ENCODE measurements at regions not wholly inside any gene's neighbourhood (a gene's known extent, or its start where the extent isn't known, plus 50 kb on each side); places are given as distances from the start of the nearest gene placed in this dataset.

DNA sequence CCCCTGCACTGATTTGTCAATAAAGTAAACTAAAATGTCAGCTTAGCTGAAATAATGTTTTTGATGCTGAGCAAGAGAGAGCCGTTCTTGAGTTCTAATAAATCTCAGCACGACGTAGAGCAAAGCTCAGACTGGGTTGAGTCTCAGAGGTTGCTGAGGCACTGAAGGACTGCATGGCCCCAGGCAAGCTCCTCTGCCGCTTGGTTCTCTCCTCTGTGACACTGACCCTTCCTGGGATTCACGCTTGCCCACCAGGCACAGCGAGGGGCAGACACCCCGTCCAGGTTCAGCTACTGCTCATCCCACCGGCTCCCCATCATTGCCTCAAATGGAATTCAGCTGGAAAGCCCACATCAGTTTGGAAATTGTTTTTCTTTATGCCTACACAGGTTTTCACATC, 129.8 kb downstream of the IRX2 start:
- Histone ChIP-seq H3K27ac (ENCODE audit: low read depth in 1 of 2, low read length in 1 of 2) (no peak overlapping the region), H3K36me3 (ENCODE audit: control insufficient read depth in 2 of 2, insufficient read depth in 2 of 2, low read length in 1 of 2) (no peaks in the 10 kb centered on the region), H3K27me3 (ENCODE audit: control insufficient read depth in 2 of 2, insufficient read depth in 1 of 2, low read length in 1 of 2) (no peaks in the 10 kb centered on the region), H3K4me1 (ENCODE audit: control insufficient read depth in 2 of 2, insufficient read depth in 2 of 2, low read length in 2 of 2) (no peaks in the 10 kb centered on the region), H3K9me3 (ENCODE audit: control insufficient read depth in 2 of 2, insufficient read depth in 1 of 2, low read length in 1 of 2) (no peaks in the 10 kb centered on the region), H3K4me3 (ENCODE audit: low read length in 2 of 2) (no peak overlapping the region)
- no peak for DNase-seq (ENCODE audit: low read depth in 6 of 9, low spot score in 9 of 9)
- 91% methylated on average over 8 of the region's 8 CpGs for WGBS

DNA sequence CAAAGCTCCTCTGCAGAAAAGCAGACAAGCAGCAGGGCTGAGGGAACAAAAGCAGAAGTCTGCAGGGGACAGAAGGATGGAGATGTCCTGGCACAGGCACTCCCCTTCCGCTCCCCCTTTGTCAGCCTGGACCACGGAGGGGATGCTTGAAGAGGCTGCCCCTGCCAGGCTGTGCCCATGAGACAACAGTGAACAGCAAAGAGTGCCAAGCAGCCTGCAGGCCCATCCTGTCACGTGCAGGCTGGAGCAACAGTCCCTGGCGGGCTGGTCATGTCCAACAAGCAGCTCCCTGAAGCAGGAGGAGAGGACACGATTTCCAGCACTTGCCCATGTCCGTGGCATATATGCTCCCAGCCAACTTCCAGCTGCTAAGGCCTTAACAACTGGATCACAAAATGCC, 132.3 kb downstream of the IRX2 start:
- DNase-seq (ENCODE audit: low read depth in 6 of 9, low spot score in 9 of 9) = no peak
- H3K4me1 ChIP-seq (ENCODE audit: control insufficient read depth in 2 of 2, insufficient read depth in 2 of 2, low read length in 2 of 2) = no peaks in the 10 kb centered on the region
- 76% methylated on average over 6 of the region's 6 CpGs for WGBS

GRCh38 chr5:2617461-2617860, 134.0 kb downstream of the IRX2 start:
- Histone ChIP-seq H3K4me3 (ENCODE audit: low read length in 2 of 2) (no peak overlapping the region), H3K9me3 (ENCODE audit: control insufficient read depth in 2 of 2, insufficient read depth in 1 of 2, low read length in 1 of 2) (no peaks in the 10 kb centered on the region), H3K27me3 (ENCODE audit: control insufficient read depth in 2 of 2, insufficient read depth in 1 of 2, low read length in 1 of 2) (no peaks in the 10 kb centered on the region), H3K27ac (ENCODE audit: low read depth in 1 of 2, low read length in 1 of 2) (no peak overlapping the region), H3K36me3 (ENCODE audit: control insufficient read depth in 2 of 2, insufficient read depth in 2 of 2, low read length in 1 of 2) (no peaks in the 10 kb centered on the region), H3K4me1 (ENCODE audit: control insufficient read depth in 2 of 2, insufficient read depth in 2 of 2, low read length in 2 of 2) (no peaks in the 10 kb centered on the region)
- 88% methylated on average over 5 of the region's 5 CpGs for WGBS
- no peak for DNase-seq (ENCODE audit: low read depth in 6 of 9, low spot score in 9 of 9)

More for the DNA sequence above, 132.3 kb downstream of the IRX2 start:
- Histone ChIP-seq H3K27me3 (ENCODE audit: control insufficient read depth in 2 of 2, insufficient read depth in 1 of 2, low read length in 1 of 2) (no peaks in the 10 kb centered on the region), H3K4me3 (ENCODE audit: low read length in 2 of 2) (no peak overlapping the region), H3K9me3 (ENCODE audit: control insufficient read depth in 2 of 2, insufficient read depth in 1 of 2, low read length in 1 of 2) (no peaks in the 10 kb centered on the region), H3K36me3 (ENCODE audit: control insufficient read depth in 2 of 2, insufficient read depth in 2 of 2, low read length in 1 of 2) (no peaks in the 10 kb centered on the region), H3K27ac (ENCODE audit: low read depth in 1 of 2, low read length in 1 of 2) (no peak overlapping the region)

GRCh38 chr5:2615917-2616316, 135.6 kb downstream of the IRX2 start:
- WGBS = 91% methylated on average over 4 of the region's 4 CpGs
- H3K4me3 ChIP-seq (ENCODE audit: low read length in 2 of 2) = no peak overlapping the region

GRCh38 chr5:2614571-2614970, 136.9 kb downstream of the IRX2 start:
- H3K27me3 ChIP-seq (ENCODE audit: control insufficient read depth in 2 of 2, insufficient read depth in 1 of 2, low read length in 1 of 2) = no peaks in the 10 kb centered on the region
- 93% methylated on average over 11 of the region's 11 CpGs for WGBS

More at GRCh38 chr5:2615917-2616316, 135.6 kb downstream of the IRX2 start:
- no peak for DNase-seq (ENCODE audit: low read depth in 6 of 9, low spot score in 9 of 9)
- Histone ChIP-seq H3K9me3 (ENCODE audit: control insufficient read depth in 2 of 2, insufficient read depth in 1 of 2, low read length in 1 of 2) (no peaks in the 10 kb centered on the region), H3K4me1 (ENCODE audit: control insufficient read depth in 2 of 2, insufficient read depth in 2 of 2, low read length in 2 of 2) (no peaks in the 10 kb centered on the region), H3K27me3 (ENCODE audit: control insufficient read depth in 2 of 2, insufficient read depth in 1 of 2, low read length in 1 of 2) (no peaks in the 10 kb centered on the region), H3K27ac (ENCODE audit: low read depth in 1 of 2, low read length in 1 of 2) (no peak overlapping the region), H3K36me3 (ENCODE audit: control insufficient read depth in 2 of 2, insufficient read depth in 2 of 2, low read length in 1 of 2) (no peaks in the 10 kb centered on the region)

GRCh38 chr5:2611659-2612058, 139.8 kb downstream of the IRX2 start:
- Histone ChIP-seq H3K4me3 (ENCODE audit: low read length in 2 of 2) (no peak overlapping the region), H3K4me1 (ENCODE audit: control insufficient read depth in 2 of 2, insufficient read depth in 2 of 2, low read length in 2 of 2) (no peaks in the 10 kb centered on the region), H3K27ac (ENCODE audit: low read depth in 1 of 2, low read length in 1 of 2) (no peak overlapping the region), H3K27me3 (ENCODE audit: control insufficient read depth in 2 of 2, insufficient read depth in 1 of 2, low read length in 1 of 2) (no peaks in the 10 kb centered on the region), H3K9me3 (ENCODE audit: control insufficient read depth in 2 of 2, insufficient read depth in 1 of 2, low read length in 1 of 2) (peaks cover 0 to 4% of the 10 kb centered on the region in 2 donors), H3K36me3 (ENCODE audit: control insufficient read depth in 2 of 2, insufficient read depth in 2 of 2, low read length in 1 of 2) (no peaks in the 10 kb centered on the region)
- no peak for DNase-seq (ENCODE audit: low read depth in 6 of 9, low spot score in 9 of 9)
- WGBS = 87% methylated on average over 7 of the region's 7 CpGs

More at GRCh38 chr5:2614571-2614970, 136.9 kb downstream of the IRX2 start:
- no peaks in the 10 kb centered on the region for H3K36me3 ChIP-seq (ENCODE audit: control insufficient read depth in 2 of 2, insufficient read depth in 2 of 2, low read length in 1 of 2)
- no peaks in the 10 kb centered on the region for H3K4me1 ChIP-seq (ENCODE audit: control insufficient read depth in 2 of 2, insufficient read depth in 2 of 2, low read length in 2 of 2)
- H3K4me3 ChIP-seq (ENCODE audit: low read length in 2 of 2) = no peak overlapping the region
- peaks cover 0 to 4% of the 10 kb centered on the region in 2 donors for H3K9me3 ChIP-seq (ENCODE audit: control insufficient read depth in 2 of 2, insufficient read depth in 1 of 2, low read length in 1 of 2)
- no peak overlapping the region for H3K27ac ChIP-seq (ENCODE audit: low read depth in 1 of 2, low read length in 1 of 2)
- DNase-seq (ENCODE audit: low read depth in 6 of 9, low spot score in 9 of 9) = no peak

DNA sequence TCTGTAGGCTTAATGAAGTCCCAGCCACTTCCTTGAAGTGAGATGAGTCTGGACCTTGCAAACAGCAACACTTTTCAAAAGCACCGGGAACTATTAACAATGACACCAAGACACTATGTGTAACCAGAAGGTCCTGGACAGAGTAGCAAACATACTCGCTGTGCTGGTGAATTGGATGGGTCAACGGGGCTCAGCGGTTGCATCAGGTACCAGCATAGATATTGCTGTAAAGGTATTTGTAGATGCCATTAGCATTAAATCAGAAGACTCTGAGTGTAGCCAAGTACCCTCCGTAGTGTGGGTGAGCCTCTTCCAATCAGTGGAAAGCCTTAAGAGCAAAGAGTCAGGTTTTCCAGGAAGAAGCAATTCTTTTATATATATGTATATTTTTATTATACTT, 140.5 kb downstream of the IRX2 start:
- H3K4me1 ChIP-seq (ENCODE audit: control insufficient read depth in 2 of 2, insufficient read depth in 2 of 2, low read length in 2 of 2) = no peaks in the 10 kb centered on the region
- no peak for DNase-seq (ENCODE audit: low read depth in 6 of 9, low spot score in 9 of 9)
- H3K4me3 ChIP-seq (ENCODE audit: low read length in 2 of 2) = no peak overlapping the region

DNA sequence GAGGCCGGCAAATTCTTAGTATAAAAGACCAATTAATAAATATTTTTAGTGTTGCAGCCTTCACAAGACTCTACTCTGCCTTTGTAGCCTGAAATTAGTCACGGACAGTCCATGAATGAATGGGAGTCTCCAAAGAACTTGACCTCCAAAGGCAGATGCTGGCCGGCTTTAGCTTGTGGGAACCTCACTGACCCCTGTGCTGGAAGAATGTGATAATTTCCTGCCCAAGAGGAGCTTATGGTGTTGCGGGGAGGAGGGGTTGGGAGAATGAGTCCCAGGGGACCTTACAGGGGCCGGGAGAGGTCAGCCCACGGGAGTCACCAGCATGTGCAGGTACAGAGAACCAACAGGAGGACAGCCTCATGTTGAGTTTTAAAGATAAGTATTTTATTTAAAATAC, 143.1 kb downstream of the IRX2 start:
- Histone ChIP-seq H3K9me3 (ENCODE audit: control insufficient read depth in 2 of 2, insufficient read depth in 1 of 2, low read length in 1 of 2) (peaks cover 0 to 4% of the 10 kb centered on the region in 2 donors), H3K4me1 (ENCODE audit: control insufficient read depth in 2 of 2, insufficient read depth in 2 of 2, low read length in 2 of 2) (no peaks in the 10 kb centered on the region), H3K36me3 (ENCODE audit: control insufficient read depth in 2 of 2, insufficient read depth in 2 of 2, low read length in 1 of 2) (no peaks in the 10 kb centered on the region), H3K4me3 (ENCODE audit: low read length in 2 of 2) (no peak overlapping the region), H3K27me3 (ENCODE audit: control insufficient read depth in 2 of 2, insufficient read depth in 1 of 2, low read length in 1 of 2) (no peaks in the 10 kb centered on the region), H3K27ac (ENCODE audit: low read depth in 1 of 2, low read length in 1 of 2) (no peak overlapping the region)
- DNase-seq (ENCODE audit: low read depth in 6 of 9, low spot score in 9 of 9) = no peak
- WGBS = 94% methylated on average over 6 of the region's 6 CpGs

More for the DNA sequence above, 140.5 kb downstream of the IRX2 start:
- 97% methylated on average over 5 of the region's 5 CpGs for WGBS
- no peaks in the 10 kb centered on the region for H3K27me3 ChIP-seq (ENCODE audit: control insufficient read depth in 2 of 2, insufficient read depth in 1 of 2, low read length in 1 of 2)
- peaks cover 0 to 4% of the 10 kb centered on the region in 2 donors for H3K9me3 ChIP-seq (ENCODE audit: control insufficient read depth in 2 of 2, insufficient read depth in 1 of 2, low read length in 1 of 2)
- H3K36me3 ChIP-seq (ENCODE audit: control insufficient read depth in 2 of 2, insufficient read depth in 2 of 2, low read length in 1 of 2) = no peaks in the 10 kb centered on the region
- no peak overlapping the region for H3K27ac ChIP-seq (ENCODE audit: low read depth in 1 of 2, low read length in 1 of 2)

- H3K4me1 ChIP-seq (ENCODE audit: control insufficient read depth in 2 of 2, insufficient read depth in 2 of 2, low read length in 2 of 2) = no peaks in the 10 kb centered on the region
- H3K36me3 ChIP-seq (ENCODE audit: control insufficient read depth in 2 of 2, insufficient read depth in 2 of 2, low read length in 1 of 2) = no peaks in the 10 kb centered on the region
- no peak overlapping the region for H3K27ac ChIP-seq (ENCODE audit: low read depth in 1 of 2, low read length in 1 of 2)
- no peak overlapping the region for H3K4me3 ChIP-seq (ENCODE audit: low read length in 2 of 2)
- no peak for DNase-seq (ENCODE audit: low read depth in 6 of 9, low spot score in 9 of 9)
- no peaks in the 10 kb centered on the region for H3K27me3 ChIP-seq (ENCODE audit: control insufficient read depth in 2 of 2, insufficient read depth in 1 of 2, low read length in 1 of 2)
- 74% methylated on average over 6 of the region's 6 CpGs for WGBS
- H3K9me3 ChIP-seq (ENCODE audit: control insufficient read depth in 2 of 2, insufficient read depth in 1 of 2, low read length in 1 of 2) = peaks cover 0 to 4% of the 10 kb centered on the region in 2 donors
These were observed 143.9 kb downstream of the IRX2 start for GRCh38 chr5:2607598-2607997.

- no peak for DNase-seq (ENCODE audit: low read depth in 6 of 9, low spot score in 9 of 9)
- Histone ChIP-seq H3K9me3 (ENCODE audit: control insufficient read depth in 2 of 2, insufficient read depth in 1 of 2, low read length in 1 of 2) (no peaks in the 10 kb centered on the region), H3K36me3 (ENCODE audit: control insufficient read depth in 2 of 2, insufficient read depth in 2 of 2, low read length in 1 of 2) (no peaks in the 10 kb centered on the region), H3K4me1 (ENCODE audit: control insufficient read depth in 2 of 2, insufficient read depth in 2 of 2, low read length in 2 of 2) (no peaks in the 10 kb centered on the region), H3K4me3 (ENCODE audit: low read length in 2 of 2) (no peak overlapping the region), H3K27ac (ENCODE audit: low read depth in 1 of 2, low read length in 1 of 2) (no peak overlapping the region), H3K27me3 (ENCODE audit: control insufficient read depth in 2 of 2, insufficient read depth in 1 of 2, low read length in 1 of 2) (no peaks in the 10 kb centered on the region)
- WGBS = 88% methylated on average over 5 of the region's 5 CpGs
These were observed 148.3 kb downstream of the IRX2 start for GRCh38 chr5:2603272-2603575.

Data from thymus (tissue), 11 donors.